HepG2 (cell line): ENCODE measurements at regions not wholly inside any gene's neighbourhood (a gene's known extent, or its start where the extent isn't known, plus 50 kb on each side); places are given as distances from the start of the nearest gene placed in this dataset.

Source experiments
- ATAC-seq: fragments of 200-7000 bp; cut with Tn5 transposase; 3 replicates; pipeline ENCODE4 v1.9.1; 2020; ENCODE audit warnings: mild to moderate bottlenecking, moderate library complexity
- BruUV-seq: library from RNA; stranded (reverse); fragments of 400-500 nt; replicated peaks from 2 replicates; lab custom pipeline; 2021; lab: Mats Ljungman, UMichigan
- CTCF ChIA-PET: fragments of 300-600 bp; formaldehyde crosslinking; extraction: SDS; loops from one replicate; lab custom pipeline; 2021; ENCODE audit warnings: low total read pairs, inconsistent platforms, low intra/inter-chr PET ratio; lab: Yijun Ruan, JAX
- POLR2A ChIA-PET: fragments of 350-600 bp; sonication (Branson Sonifier 250); formaldehyde crosslinking; loops from one replicate; lab custom pipeline; 2020; ENCODE audit warnings: antibody characterized with exemption, inconsistent platforms; lab: Yijun Ruan, JAX
- DNase-seq: peaks from one replicate; pipeline ENCODE4 v3.0.0-alpha.2; 2015; ENCODE audit warnings: low spot score
- FAIRE-seq: peaks from 3 replicates; lab custom pipeline; 2011; peaks lifted over from hg19 to GRCh38; lab: Jason Lieb, UNC
- H2AFZ ChIP-seq: one replicate; pipeline ENCODE4 v1.6.1; 2011; ENCODE audit warnings: low read length, inconsistent platforms
- H3K27ac ChIP-seq: fragments of 300-600 bp; 3 replicates; pipeline ENCODE4 v1.8.0; 2011; ENCODE audit warnings: mixed run types, mild to moderate bottlenecking, mixed read lengths, low read length, inconsistent platforms; ENCODE audit not compliant: insufficient read depth; ENCODE audit errors: extremely low read length
- H3K27me3 ChIP-seq, 2 experiments: fragments of 200-600 bp in 1 of 2; 2 replicates in 1 of 2; 3 replicates in 1 of 2; pipeline versions ENCODE4 v1.6.0 to v1.8.0; 2011; ENCODE audit warnings: low read length in 2 of 2, mild to moderate bottlenecking in 2 of 2, moderate library complexity in 2 of 2, inconsistent platforms in 1 of 2; ENCODE audit not compliant: insufficient read depth in 2 of 2, control insufficient read depth in 1 of 2
- H3K36me3 ChIP-seq, 2 experiments: fragments of 200-600 bp in 1 of 2; replicated peaks in 1 of 2; 2 replicates in 1 of 2; 3 replicates in 1 of 2; pipeline versions ENCODE4 v1.5.1 to v1.8.0; 2011; ENCODE audit warnings: low read length in 2 of 2, inconsistent platforms in 1 of 2; ENCODE audit not compliant: insufficient read depth in 2 of 2, control insufficient read depth in 1 of 2
- H3K4me1 ChIP-seq: 2 replicates; pipeline ENCODE4 v1.5.1; 2012; ENCODE audit warnings: low read length, inconsistent platforms; ENCODE audit not compliant: insufficient read depth
- H3K4me2 ChIP-seq: 2 replicates; pipeline ENCODE4 v1.6.0; 2011; ENCODE audit warnings: low read depth, low read length, inconsistent platforms
- H3K4me3 ChIP-seq, 3 experiments: fragments of 200-600 bp in 1 of 3; sonication (generic), shearing (Covaris generic) in 1 of 3; replicated peaks in 1 of 3; 2 replicates each; pipeline ENCODE4 v1.5.1; 2011 to 2016; ENCODE audit warnings: low read length in 3 of 3, inconsistent platforms in 2 of 3, low read depth in 2 of 3, mild to moderate bottlenecking in 2 of 3, control low read depth in 1 of 3, mixed read lengths in 1 of 3; ENCODE audit not compliant: insufficient read depth in 1 of 3
- H3K79me2 ChIP-seq: one replicate; pipeline ENCODE4 v1.6.1; 2011; ENCODE audit warnings: low read length, inconsistent platforms; ENCODE audit not compliant: insufficient read depth
- H3K9ac ChIP-seq: 2 replicates; pipeline ENCODE4 v1.6.0; 2011; ENCODE audit warnings: mild to moderate bottlenecking, low read depth, low read length, inconsistent platforms; ENCODE audit not compliant: insufficient read depth
- H3K9me3 ChIP-seq: 2 replicates; pipeline ENCODE4 v1.5.1; 2012; ENCODE audit warnings: mild to moderate bottlenecking, low read length
- H4K20me1 ChIP-seq: 2 replicates; pipeline ENCODE4 v1.6.0; 2011; ENCODE audit warnings: inconsistent platforms, mild to moderate bottlenecking, low read length, moderate library complexity; ENCODE audit not compliant: insufficient read depth
- ARID3A ChIP-seq: IDR thresholded peaks from 2 replicates; pipeline ENCODE4 v1.6.1; 2012; ENCODE audit warnings: low read depth, low read length, improper control_type of control experiment
- BRD4 ChIP-seq: sonication (generic); formaldehyde crosslinking; IDR thresholded peaks from 2 replicates; pipeline ENCODE4 v1.4.0; 2020; ENCODE audit warnings: missing genetic modification reagents
- CEBPG ChIP-seq: IDR thresholded peaks from 2 replicates; pipeline ENCODE4 v1.6.1; 2016
- CTCF ChIP-seq: sonication (generic); formaldehyde crosslinking; IDR thresholded peaks from 2 replicates; pipeline ENCODE4 v1.5.0; 2020; ENCODE audit warnings: mild to moderate bottlenecking, missing genetic modification reagents, moderate library complexity
- DPF2 ChIP-seq: sonication (generic); formaldehyde crosslinking; IDR thresholded peaks from 2 replicates; pipeline ENCODE4 v1.4.0; 2020; ENCODE audit warnings: mild to moderate bottlenecking, low read depth, missing genetic modification reagents, borderline replicate concordance
- ELF3 ChIP-seq: IDR thresholded peaks from 2 replicates; pipeline ENCODE4 v1.6.1; 2016; ENCODE audit warnings: missing genetic modification reagents, missing compliant biosample characterization
- FOXC1 ChIP-seq: sonication (generic); formaldehyde crosslinking; IDR thresholded peaks from 2 replicates; pipeline ENCODE4 v1.8.0; 2022; ENCODE audit warnings: mild to moderate bottlenecking, missing genetic modification reagents, borderline replicate concordance
- HMGA1 ChIP-seq: sonication (generic); formaldehyde crosslinking; conservative IDR thresholded peaks from 2 replicates; pipeline ENCODE4 v1.4.0; 2020; ENCODE audit warnings: missing genetic modification reagents
- HMGXB4 ChIP-seq, 2 experiments: sonication (generic) in 1 of 2; formaldehyde crosslinking in 1 of 2; IDR thresholded peaks; 2 replicates each; pipeline versions ENCODE4 v1.4.0 to v1.6.1; 2018 to 2020; ENCODE audit warnings: missing genetic modification reagents in 2 of 2, borderline replicate concordance in 1 of 2, low read depth in 1 of 2, mild to moderate bottlenecking in 1 of 2, missing biosample characterization in 1 of 2
- KMT2A ChIP-seq: sonication (generic); formaldehyde crosslinking; IDR thresholded peaks from 2 replicates; pipeline ENCODE4 v1.4.0; 2020; ENCODE audit warnings: missing genetic modification reagents
- RAD21 ChIP-seq: fragments of 450-650 bp; formaldehyde crosslinking; IDR thresholded peaks from 2 replicates; pipeline ENCODE4 v1.5.0; 2020; ENCODE audit warnings: mild to moderate bottlenecking
- TARDBP ChIP-seq: sonication (generic); formaldehyde crosslinking; IDR thresholded peaks from 2 replicates; pipeline ENCODE4 v1.8.0; 2022; ENCODE audit warnings: mild to moderate bottlenecking, missing genetic modification reagents
- TEAD3 ChIP-seq: optimal IDR thresholded peaks from 2 replicates; pipeline ENCODE3; 2016; ENCODE audit warnings: borderline replicate concordance
- THAP11 ChIP-seq: IDR thresholded peaks from 2 replicates; pipeline ENCODE4 v1.6.1; 2016; ENCODE audit warnings: missing biosample characterization, missing genetic modification reagents
- TRIM22 ChIP-seq: fragments of 450-650 bp; IDR thresholded peaks from 2 replicates; pipeline ENCODE4 v1.6.1; 2017
- ZNF784 ChIP-seq: sonication (generic); formaldehyde crosslinking; IDR thresholded peaks from 2 replicates; pipeline ENCODE4 v1.5.1; 2020; ENCODE audit warnings: missing genetic modification reagents, mild to moderate bottlenecking, borderline replicate concordance
- WGBS: methylation state at CpG from one replicate; pipeline ENCODE4 v1.1.6; 2017; ENCODE audit warnings: low lambda C conversion rate; 5-methylcytosine and 5-hydroxymethylcytosine counted together
- in situ Hi-C: cut with HindIII; loops from 2 replicates; pipeline ENCODE4 v1.10.0; 2017; ENCODE audit warnings: low pct_unique_long_range_greater_than_20kb; ENCODE audit not compliant: extremely low pct_ligation_motif_present
- intact Hi-C: fragments of 100-400 bp; cut with micrococcal nuclease; formaldehyde crosslinking; loops from one replicate; pipeline ENCODE4 v1.10.0; 2022; ENCODE audit not compliant: unreplicated experiment

- no peak for TF ChIP-seq ZNF784
These were observed 180.2 kb upstream of the AADAT start (continued) for GRCh38 chr4:170269950-170270349.

- H3K9me3 ChIP-seq: no peaks in the 10 kb centered on the region
- H3K79me2 ChIP-seq: no peaks in the 10 kb centered on the region
- BruUV-seq: no TSS peak
- ChIA-PET CTCF (interaction anchor here (1.2 to 3.4 kb wide), 5 partner anchors 115 to 1774 kb away, joined by 5 to 19 read pairs (median 6); no protein-coding TSS in a partner anchor), POLR2A (no interaction called here)
- H3K4me1 ChIP-seq: no peaks in the 10 kb centered on the region
- peak; percentile 100 for ATAC-seq
- WGBS: 0% methylated on average over 6 of the region's 6 CpGs
- H3K4me3 ChIP-seq: no peak overlapping the region
- no peaks in the 10 kb centered on the region for H4K20me1 ChIP-seq
- H3K27ac ChIP-seq: no peak overlapping the region
- intact Hi-C loops (loop anchor here (1.0 kb wide), 3 partner anchors 115 to 594 kb away; no protein-coding TSS in a partner anchor), in situ Hi-C loops (loop anchor here (25.0 kb wide), 1 partner anchor 122 kb away; no protein-coding TSS in a partner anchor)
- peak; percentile 97 for FAIRE-seq
- no peak overlapping the region for H3K4me2 ChIP-seq
- H3K27me3 ChIP-seq: no peaks in the 10 kb centered on the region
- no peak overlapping the region for H2AFZ ChIP-seq
- H3K9ac ChIP-seq: no peak overlapping the region
- no peaks in the 10 kb centered on the region for H3K36me3 ChIP-seq
- DNase-seq: peak; percentile 92
- TF ChIP-seq TARDBP (CRISPR knock-in tag) (0 out of 2 replicates have a peak, but pooled peaks have one; percentile 18), RAD21 (CRISPR knock-in tag) (peak; percentile 72), ARID3A (peak; percentile 93), CTCF (CRISPR knock-in tag) (peak; percentile 95), HMGA1 (CRISPR knock-in tag) (no peak), CEBPG (peak; percentile 61), BRD4 (no peak), ELF3 (no peak), KMT2A (CRISPR knock-in tag) (no peak), TRIM22 (no peak), HMGXB4 (CRISPR knock-in tag; IDR thresholded peaks at IDR 0.05; ENCODE audit: borderline replicate concordance in 1 of 2, low read depth in 1 of 2) (peak; percentile 34 to 59; a peak in 1 of 4 replicates), THAP11 (CRISPR knock-in tag) (0 out of 2 replicates have a peak, but pooled peaks have one; percentile 11), DPF2 (CRISPR knock-in tag) (no peak), TEAD3 (CRISPR knock-in tag) (peak; percentile 59), FOXC1 (CRISPR knock-in tag) (no peak)
These were observed 169.9 kb upstream of the AADAT start for GRCh38 chr4:170259631-170260153.
